GM12878 (cell line): ENCODE measurements at regions not wholly inside any gene's neighbourhood (a gene's known extent, or its start where the extent isn't known, plus 50 kb on each side); places are given as distances from the start of the nearest gene placed in this dataset.

Experiments used
- ATAC-seq: fragments of 200-7000 bp; cut with Tn5 transposase; 3 replicates; pipeline ENCODE4 v1.9.1; 2020; ENCODE audit warnings: mild to moderate bottlenecking, moderate library complexity
- BruUV-seq: library from RNA; stranded (reverse); fragments of 400-500 nt; replicated peaks from 2 replicates; lab custom pipeline; 2021; lab: Mats Ljungman, UMichigan
- CTCF ChIA-PET: fragments of 300-600 bp; sonication (Branson Sonifier 250); formaldehyde crosslinking; extraction: SDS; loops from one replicate; lab custom pipeline; 2021; ENCODE audit warnings: inconsistent platforms; lab: Yijun Ruan, JAX
- POLR2A ChIA-PET: fragments of 350-600 bp; formaldehyde crosslinking; extraction: SDS; loops from one replicate; lab custom pipeline; 2021; ENCODE audit warnings: inconsistent platforms; lab: Charles Lee
- RAD21 ChIA-PET: fragments of 300-600 bp; sonication (Branson Sonifier 250); formaldehyde crosslinking; loops from one replicate; lab custom pipeline; 2023; ENCODE audit warnings: antibody characterized with exemption; ENCODE audit not compliant: unreplicated experiment; lab: Charles Lee
- SMC1A ChIA-PET: fragments of 300-600 bp; sonication (Branson Sonifier 250); formaldehyde crosslinking; loops from one replicate; lab custom pipeline; 2023; ENCODE audit not compliant: unreplicated experiment, uncharacterized antibody; lab: Charles Lee
- DNase-seq: peaks from one replicate; pipeline ENCODE4 v3.0.0-alpha.2; 2011; ENCODE audit warnings: low read depth, low spot score
- FAIRE-seq: peaks from 3 replicates; lab custom pipeline; 2011; peaks lifted over from hg19 to GRCh38; lab: Jason Lieb, UNC
- H2AFZ ChIP-seq: 2 replicates; pipeline ENCODE4 v1.6.0; 2011; ENCODE audit warnings: low read depth, low read length, control low read depth; ENCODE audit not compliant: control insufficient read depth
- H3K27ac ChIP-seq: 2 replicates; pipeline ENCODE4 v1.5.1; 2011; ENCODE audit warnings: control low read depth; ENCODE audit not compliant: control insufficient read depth, insufficient read depth
- H3K27me3 ChIP-seq, 2 experiments: replicated peaks in 1 of 2; 2 replicates each; pipeline versions ENCODE4 v1.6.0 to v1.6.1; 2011; ENCODE audit warnings: low read length in 1 of 2; ENCODE audit not compliant: control insufficient read depth in 2 of 2, insufficient read depth in 2 of 2
- H3K36me3 ChIP-seq, 2 experiments: 2 replicates each; pipeline ENCODE4 v1.5.1; 2011; ENCODE audit warnings: low read length in 1 of 2; ENCODE audit not compliant: control insufficient read depth in 2 of 2, insufficient read depth in 2 of 2
- H3K4me1 ChIP-seq: 2 replicates; pipeline ENCODE4 v1.6.1; 2011; ENCODE audit warnings: mild to moderate bottlenecking, low read length, moderate library complexity, mixed read lengths; ENCODE audit not compliant: control insufficient read depth, insufficient read depth
- H3K4me2 ChIP-seq: 2 replicates; pipeline ENCODE4 v1.6.0; 2011; ENCODE audit warnings: control low read depth; ENCODE audit not compliant: control insufficient read depth, insufficient read depth
- H3K4me3 ChIP-seq: fragments of 200-600 bp; sonication (generic); 2 replicates; pipeline ENCODE4 v1.5.1; 2016
- H3K79me2 ChIP-seq: 2 replicates; pipeline ENCODE4 v1.6.0; 2011; ENCODE audit warnings: low read length; ENCODE audit not compliant: control insufficient read depth, insufficient read depth
- H3K9ac ChIP-seq: 2 replicates; pipeline ENCODE4 v1.8.0; 2011; ENCODE audit warnings: low read length, control low read depth, mixed read lengths; ENCODE audit not compliant: control insufficient read depth, insufficient read depth
- H3K9me3 ChIP-seq: replicated peaks from 3 replicates; pipeline ENCODE4 v1.5.1; 2011; ENCODE audit warnings: mild to moderate bottlenecking, low read length; ENCODE audit not compliant: control insufficient read depth, insufficient read depth
- H4K20me1 ChIP-seq: 2 replicates; pipeline ENCODE4 v1.6.0; 2011; ENCODE audit not compliant: control insufficient read depth, insufficient read depth
- CREB1 ChIP-seq: IDR thresholded peaks from 2 replicates; pipeline ENCODE4 v1.6.1; 2012; ENCODE audit warnings: low read depth, mild to moderate bottlenecking, inconsistent platforms
- EED ChIP-seq: sonication (generic); IDR thresholded peaks from 2 replicates; pipeline ENCODE4 v1.6.1; 2016; ENCODE audit warnings: antibody characterized with exemption, low read depth
- FOXK2 ChIP-seq: fragments of 450-650 bp; IDR thresholded peaks from 2 replicates; pipeline ENCODE4 v1.6.1; 2017; ENCODE audit warnings: mild to moderate bottlenecking, moderate library complexity
- IKZF2 ChIP-seq, 2 experiments: fragments of 450-650 bp; IDR thresholded peaks; 2 replicates each; pipeline ENCODE4 v1.6.1; 2017; ENCODE audit warnings: mild to moderate bottlenecking in 2 of 2, moderate library complexity in 2 of 2
- RAD51 ChIP-seq: fragments of 450-650 bp; IDR thresholded peaks from 2 replicates; pipeline ENCODE4 v1.6.1; 2016; ENCODE audit warnings: moderate library complexity, mild to moderate bottlenecking, inconsistent platforms
- SIN3A ChIP-seq: IDR thresholded peaks from 2 replicates; pipeline ENCODE4 v1.6.1; 2012; ENCODE audit warnings: low read depth, low read length, improper control_type of control experiment
- TAF1 ChIP-seq: IDR thresholded peaks from 2 replicates; pipeline ENCODE4 v1.6.1; 2011; ENCODE audit warnings: mild to moderate bottlenecking, low read depth, low read length, borderline replicate concordance
- USF1 ChIP-seq: IDR thresholded peaks from 2 replicates; pipeline ENCODE4 v1.6.1; 2011; ENCODE audit warnings: borderline replicate concordance, low read depth, mild to moderate bottlenecking, moderate library complexity, mixed read lengths, low read length; ENCODE audit not compliant: insufficient read depth; ENCODE audit errors: extremely low read length
- USF2 ChIP-seq: IDR thresholded peaks from 2 replicates; pipeline ENCODE4 v1.6.1; 2011; ENCODE audit warnings: low read depth, low read length, improper control_type of control experiment, borderline replicate concordance
- ZBED1 ChIP-seq: IDR thresholded peaks from 2 replicates; pipeline ENCODE4 v1.6.1; 2016; ENCODE audit warnings: borderline replicate concordance
- ZNF207 ChIP-seq: fragments of 450-650 bp; IDR thresholded peaks from 2 replicates; pipeline ENCODE4 v1.6.1; 2014; ENCODE audit warnings: antibody characterized with exemption, mild to moderate bottlenecking, borderline replicate concordance
- ZNF592 ChIP-seq: fragments of 450-650 bp; IDR thresholded peaks from 2 replicates; pipeline ENCODE4 v1.6.1; 2017; ENCODE audit warnings: mild to moderate bottlenecking, moderate library complexity
- ZSCAN29 ChIP-seq: fragments of 450-650 bp; IDR thresholded peaks from 2 replicates; pipeline ENCODE4 v1.6.1; 2017; ENCODE audit warnings: mild to moderate bottlenecking, moderate library complexity
- WGBS: methylation state at CpG from one replicate; pipeline ENCODE4 v1.1.6; 2016; ENCODE audit warnings: low lambda C conversion rate; ENCODE audit not compliant: insufficient replicate concordance, insufficient coverage; ENCODE audit errors: missing lambda C conversion rate; 5-methylcytosine and 5-hydroxymethylcytosine counted together
- in situ Hi-C: fragments of 300-500 bp; cut with MboI; formaldehyde crosslinking; loops from 9 replicates; pipeline ENCODE4 v1.14.3; 2018; ENCODE audit warnings: mixed read lengths
- intact Hi-C: fragments of 100-400 bp; cut with micrococcal nuclease; formaldehyde crosslinking; loops from one replicate; pipeline ENCODE4 v1.14.2; 2022; ENCODE audit not compliant: unreplicated experiment

GRCh38 chr6:113208726-113209125, 648.4 kb upstream of the MARCKS start:
- no peak overlapping the region for H3K27ac ChIP-seq
- no peaks in the 10 kb centered on the region for H3K36me3 ChIP-seq
- in situ Hi-C loops (no loop called here), intact Hi-C loops (loop anchor here (10.0 kb wide), 1 partner anchor 666 kb away; no protein-coding TSS in a partner anchor)
- CTCF ChIA-PET, result no interaction called here
- ATAC-seq, result no peak
- SMC1A ChIA-PET, result no interaction called here
- no peaks in the 10 kb centered on the region for H3K79me2 ChIP-seq
- no TSS peak for BruUV-seq
- FAIRE-seq, result no peak
- WGBS, result 87% methylated on average over 2 of the region's 2 CpGs
- H2AFZ ChIP-seq, result no peak overlapping the region
- no peaks in the 10 kb centered on the region for H3K4me1 ChIP-seq
- H3K27me3 ChIP-seq, result no peaks in the 10 kb centered on the region
- POLR2A ChIA-PET, result no interaction called here
- H3K4me3 ChIP-seq, result no peak overlapping the region
- TF ChIP-seq EED (no peak), USF1 (no peak)
- no peak overlapping the region for H3K4me2 ChIP-seq
- RAD21 ChIA-PET, result no interaction called here
- DNase-seq, result no peak
- no peaks in the 10 kb centered on the region for H4K20me1 ChIP-seq
- no peaks in the 10 kb centered on the region for H3K9me3 ChIP-seq
- H3K9ac ChIP-seq, result no peak overlapping the region

GRCh38 chr6:113209315-113209714, 647.8 kb upstream of the MARCKS start:
- POLR2A ChIA-PET, result no interaction called here
- TF ChIP-seq FOXK2 (no peak), USF2 (no peak), TAF1 (no peak), ZNF592 (no peak), RAD51 (no peak), ZNF207 (no peak), ZBED1 (no peak), IKZF2 (IDR thresholded peaks at IDR 0.05) (no peak), ZSCAN29 (no peak), SIN3A (no peak), CREB1 (no peak)
- RAD21 ChIA-PET, result no interaction called here

More at GRCh38 chr6:113209315-113209714, 647.8 kb upstream of the MARCKS start:
- no peak overlapping the region for H3K9ac ChIP-seq
- H3K79me2 ChIP-seq, result no peaks in the 10 kb centered on the region
- SMC1A ChIA-PET, result no interaction called here
- in situ Hi-C loops, result no loop called here
- 43% methylated on average over 5 of the region's 5 CpGs for WGBS
- no peak overlapping the region for H3K4me3 ChIP-seq
- no peak for ATAC-seq
- H3K27ac ChIP-seq, result no peak overlapping the region
- CTCF ChIA-PET, result interaction anchor here (1.4 kb wide), 1 partner anchor 9 kb away, joined by 3 read pairs; no protein-coding TSS in a partner anchor
- H4K20me1 ChIP-seq, result no peaks in the 10 kb centered on the region
- BruUV-seq, result no TSS peak
- H2AFZ ChIP-seq, result no peak overlapping the region
- no peaks in the 10 kb centered on the region for H3K36me3 ChIP-seq
- no peaks in the 10 kb centered on the region for H3K4me1 ChIP-seq
- DNase-seq, result no peak
- H3K4me2 ChIP-seq, result no peak overlapping the region
- intact Hi-C loops, result loop anchor here (10.0 kb wide), 1 partner anchor 665 kb away; no protein-coding TSS in a partner anchor
- H3K9me3 ChIP-seq, result no peaks in the 10 kb centered on the region
- FAIRE-seq, result no peak
- no peaks in the 10 kb centered on the region for H3K27me3 ChIP-seq
